GM18867 (cell line): ENCODE measurements at regions not wholly inside any gene's neighbourhood (a gene's known extent, or its start where the extent isn't known, plus 50 kb on each side); places are given as distances from the start of the nearest gene placed in this dataset.
A peak's percentile ranks its signal among the peaks of the same experiment; 100 is the strongest.

Experiments used
- ATAC-seq: cut with Tn5 transposase; IDR thresholded peaks from one replicate; pipeline ENCODE4 v1.9.1; 2021; ENCODE audit warnings: mild to moderate bottlenecking, moderate library complexity; ENCODE audit not compliant: unreplicated experiment

DNA sequence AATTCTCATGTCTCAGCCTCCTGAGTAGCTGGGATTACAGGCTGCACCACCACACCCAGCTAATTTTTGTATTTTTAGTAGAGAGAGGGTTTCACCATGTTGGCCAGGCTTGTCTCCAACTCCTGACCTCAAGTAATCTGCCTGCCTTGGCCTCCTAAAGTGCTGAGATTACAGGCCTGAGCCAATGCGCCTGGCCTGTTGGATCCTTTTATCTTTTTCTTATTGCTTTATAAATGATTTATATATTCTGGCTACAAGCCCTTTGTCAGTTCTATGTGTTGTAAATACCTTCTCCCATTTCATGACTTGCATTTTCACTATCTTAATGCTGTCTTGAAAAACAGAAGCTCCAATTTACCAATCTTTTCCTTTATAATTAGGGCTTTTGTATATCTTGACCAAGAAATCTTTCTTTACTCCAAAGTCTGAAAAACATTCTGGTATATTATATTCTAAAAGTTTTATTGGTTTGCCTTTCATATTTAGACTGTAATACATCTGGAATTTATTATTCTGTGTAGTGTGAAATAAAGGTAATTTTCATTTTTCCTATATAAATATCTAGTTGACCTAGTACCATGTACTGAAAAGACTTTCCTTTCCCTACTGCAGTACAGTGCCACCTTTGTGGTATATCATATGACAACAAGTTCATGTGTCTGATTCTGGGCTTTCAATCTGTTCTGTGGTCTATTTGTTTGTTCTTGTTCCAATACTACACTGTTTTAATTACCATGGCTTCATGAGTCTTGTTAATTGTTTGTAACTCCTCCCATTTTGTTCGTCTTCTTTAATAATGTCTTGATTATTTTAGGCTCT lies 52.9 kb upstream of the RNU6-1 start:
- ATAC-seq, result no peak

- ATAC-seq, result no peak
Observed at GRCh38 chr15:67895237-67895636, 55.4 kb upstream of the RNU6-1 start.

- no peak for ATAC-seq
Observed at GRCh38 chr15:67897646-67898339, 57.9 kb upstream of the RNU6-1 start.

DNA sequence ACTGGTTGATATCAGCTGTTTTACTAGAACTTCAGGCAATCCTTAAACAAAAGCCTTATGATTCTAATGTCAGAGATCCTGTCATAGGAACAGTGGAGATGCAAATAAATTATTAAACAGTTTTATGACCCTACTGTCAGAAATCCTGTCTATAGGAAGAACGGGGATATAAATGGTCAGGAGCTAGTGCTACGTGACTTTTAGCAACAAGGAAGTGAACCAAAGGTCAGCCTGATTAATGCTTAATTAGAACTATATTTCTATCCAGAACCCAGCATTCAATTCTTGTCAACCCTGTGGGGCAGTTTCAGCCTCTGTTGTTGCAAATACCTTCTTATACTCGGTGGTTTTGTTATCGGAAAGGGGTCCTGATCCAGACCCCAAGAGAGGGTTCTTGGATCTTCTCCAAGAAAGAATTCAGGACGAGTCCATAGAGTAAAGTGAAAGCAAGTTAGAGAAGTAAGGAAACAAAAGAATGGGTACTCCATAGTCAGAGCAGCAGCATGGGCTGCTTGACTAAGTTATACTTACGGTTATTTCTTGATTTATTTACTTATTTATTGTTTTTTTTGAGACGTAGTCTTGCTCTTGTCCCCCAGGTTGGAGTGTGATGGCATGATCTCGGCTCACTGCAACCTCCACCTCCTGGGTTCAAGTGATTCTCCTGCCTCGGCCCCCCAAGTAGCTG lies 59.9 kb upstream of the RNU6-1 start:
- ATAC-seq, result no peak

DNA sequence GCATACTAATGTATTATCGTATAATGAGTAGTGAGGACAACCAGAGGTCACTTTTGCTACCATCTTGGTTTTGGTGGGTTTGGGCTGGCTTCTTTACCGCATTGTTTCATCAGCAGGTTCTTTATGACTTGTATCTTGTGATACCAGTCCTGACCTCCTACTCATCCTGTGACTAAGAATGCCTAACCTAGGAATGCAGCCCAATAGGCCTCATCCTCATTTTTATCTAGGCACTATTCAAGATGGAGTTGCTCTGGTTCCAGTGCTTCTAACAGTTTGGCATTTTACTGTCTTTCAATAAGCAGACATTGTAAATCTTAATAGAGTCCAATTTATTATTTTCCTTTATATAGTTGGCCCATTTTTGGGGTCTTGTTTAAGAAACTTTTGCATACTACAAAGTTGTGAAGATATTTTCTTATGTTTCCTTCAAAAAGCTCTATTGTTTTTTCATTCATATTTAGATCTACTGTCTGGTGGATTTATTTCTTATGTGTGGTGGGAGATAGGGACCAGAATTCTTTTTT lies 60.8 kb upstream of the RNU6-1 start:
- no peak for ATAC-seq

DNA sequence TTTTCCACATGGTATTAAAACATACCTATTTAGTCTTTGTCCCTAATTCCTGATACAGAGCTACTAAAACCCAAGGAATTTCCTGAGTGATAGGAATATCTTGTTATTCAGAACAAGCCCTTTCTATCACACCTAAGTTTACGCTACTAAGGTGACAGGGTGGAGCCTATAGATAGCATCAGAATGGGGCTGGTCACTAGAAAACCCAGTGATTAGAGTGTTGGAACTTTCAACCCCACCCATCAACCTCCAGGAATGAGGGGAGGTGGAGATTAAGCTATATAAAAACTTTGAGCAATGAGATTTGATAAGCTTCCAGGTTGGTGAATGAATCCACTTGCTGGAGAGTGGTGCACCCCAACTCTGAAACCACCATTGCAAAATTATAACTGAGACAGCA lies 62.1 kb upstream of the RNU6-1 start:
- no peak for ATAC-seq

GRCh38 chr15:67902579-67903009 lies 62.7 kb upstream of the RNU6-1 start:
- ATAC-seq, result no peak

DNA sequence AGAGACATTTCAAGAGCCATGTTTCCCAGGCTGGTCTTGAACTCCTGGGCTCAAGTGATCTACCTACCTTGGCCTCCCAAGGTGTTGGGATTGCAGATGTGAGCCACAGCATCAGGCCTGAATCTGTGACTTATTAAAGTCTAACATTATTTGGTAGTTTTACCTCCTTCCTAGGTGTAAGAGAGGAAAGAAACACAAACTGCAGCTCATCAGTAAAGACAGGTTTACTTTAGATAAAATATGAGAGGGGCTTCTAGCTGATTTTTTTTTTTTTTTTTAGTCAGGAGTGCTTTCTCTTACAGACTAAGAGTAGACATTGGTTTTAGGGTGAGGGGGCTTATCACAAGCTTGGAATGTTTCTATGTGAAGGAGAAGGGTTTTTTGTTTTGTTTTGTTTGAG lies 63.9 kb upstream of the RNU6-1 start:
- no peak for ATAC-seq

GRCh38 chr15:67905628-67906027 lies 65.8 kb upstream of the RNU6-1 start:
- no peak for ATAC-seq

DNA sequence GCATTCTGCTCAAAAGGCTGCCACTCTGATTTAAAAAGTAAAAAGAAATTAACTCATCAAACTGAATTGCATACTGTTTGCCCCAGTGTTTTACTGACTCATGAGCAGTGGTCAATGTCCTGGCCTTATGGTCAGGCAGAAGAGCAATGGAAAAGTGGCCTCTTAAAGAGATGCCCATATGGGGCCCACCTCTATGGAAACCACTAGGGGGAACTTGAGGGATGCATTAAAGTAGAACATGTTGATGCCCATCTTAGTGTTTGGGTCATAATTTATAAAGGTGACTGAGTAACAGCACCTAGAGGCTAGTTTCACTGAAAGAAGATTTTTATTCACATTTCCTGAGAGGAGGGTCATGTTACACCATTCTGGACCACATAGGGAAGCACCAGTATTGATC lies 66.5 kb upstream of the RNU6-1 start:
- no peak for ATAC-seq

DNA sequence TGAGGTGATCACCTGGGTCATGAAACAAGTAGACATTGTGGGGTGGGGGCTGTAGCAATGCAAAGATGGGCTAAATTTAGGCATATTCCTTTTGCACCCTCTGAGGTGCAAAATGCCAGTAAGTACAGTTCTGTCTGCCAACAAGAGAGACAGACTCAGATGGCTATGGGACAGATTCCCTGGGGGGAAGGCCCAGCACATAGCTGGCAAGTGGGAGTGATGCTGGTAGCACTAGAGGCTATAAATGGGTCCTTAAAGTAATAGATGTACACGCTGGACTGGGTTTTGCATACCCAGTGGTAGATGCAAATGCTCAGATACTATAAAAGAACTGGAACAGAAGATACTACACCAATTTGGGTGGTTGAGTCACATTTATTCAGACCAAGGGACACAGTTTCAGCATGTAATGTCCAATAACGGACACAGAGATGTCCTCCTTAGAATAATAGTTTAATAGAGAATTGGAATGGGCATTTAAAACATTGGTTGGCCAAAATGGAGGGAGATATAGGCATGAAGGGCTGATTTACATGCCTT lies 67.4 kb upstream of the RNU6-1 start:
- no peak for ATAC-seq

DNA sequence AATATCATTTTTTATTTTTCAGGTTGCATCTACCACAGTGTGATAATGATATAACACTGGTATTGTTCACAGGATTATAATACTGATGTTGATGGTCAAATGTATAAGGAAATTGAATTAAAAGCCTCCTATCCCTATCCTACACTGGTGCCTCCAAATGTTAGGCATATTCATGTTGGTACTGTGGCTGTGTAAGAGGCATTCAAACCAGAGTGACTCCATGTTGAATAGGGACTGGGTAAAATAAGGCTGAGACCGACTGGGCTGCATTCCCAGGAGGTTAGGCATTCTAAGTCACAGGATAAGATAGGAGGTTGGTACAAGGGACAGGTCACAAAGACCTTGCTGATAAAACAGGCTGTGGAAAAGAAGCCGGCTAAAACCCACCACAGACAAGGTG lies 68.9 kb upstream of the RNU6-1 start:
- no peak for ATAC-seq

DNA sequence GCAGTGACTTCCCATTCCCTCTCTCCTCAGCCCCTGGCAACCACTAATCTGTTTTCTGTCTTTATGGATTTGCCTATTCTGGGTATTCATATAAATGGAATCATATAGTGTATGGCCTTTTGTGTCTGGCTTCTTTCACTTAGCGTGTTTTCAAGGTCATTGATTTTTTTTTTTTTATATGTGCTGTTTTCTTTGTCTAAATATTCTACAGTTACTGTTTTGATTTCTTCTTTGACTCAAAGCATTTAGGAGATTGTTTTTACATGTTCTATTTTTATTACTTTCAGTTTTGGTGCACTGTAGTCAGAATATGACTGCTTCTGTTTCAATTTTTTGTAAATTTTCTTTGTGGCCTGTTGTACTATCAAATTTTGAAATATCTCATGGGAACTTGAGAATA lies 71.9 kb upstream of the RNU6-1 start:
- peak; percentile 56 for ATAC-seq

GRCh38 chr15:67914028-67914427 lies 74.2 kb upstream of the RNU6-1 start:
- ATAC-seq, result no peak

DNA sequence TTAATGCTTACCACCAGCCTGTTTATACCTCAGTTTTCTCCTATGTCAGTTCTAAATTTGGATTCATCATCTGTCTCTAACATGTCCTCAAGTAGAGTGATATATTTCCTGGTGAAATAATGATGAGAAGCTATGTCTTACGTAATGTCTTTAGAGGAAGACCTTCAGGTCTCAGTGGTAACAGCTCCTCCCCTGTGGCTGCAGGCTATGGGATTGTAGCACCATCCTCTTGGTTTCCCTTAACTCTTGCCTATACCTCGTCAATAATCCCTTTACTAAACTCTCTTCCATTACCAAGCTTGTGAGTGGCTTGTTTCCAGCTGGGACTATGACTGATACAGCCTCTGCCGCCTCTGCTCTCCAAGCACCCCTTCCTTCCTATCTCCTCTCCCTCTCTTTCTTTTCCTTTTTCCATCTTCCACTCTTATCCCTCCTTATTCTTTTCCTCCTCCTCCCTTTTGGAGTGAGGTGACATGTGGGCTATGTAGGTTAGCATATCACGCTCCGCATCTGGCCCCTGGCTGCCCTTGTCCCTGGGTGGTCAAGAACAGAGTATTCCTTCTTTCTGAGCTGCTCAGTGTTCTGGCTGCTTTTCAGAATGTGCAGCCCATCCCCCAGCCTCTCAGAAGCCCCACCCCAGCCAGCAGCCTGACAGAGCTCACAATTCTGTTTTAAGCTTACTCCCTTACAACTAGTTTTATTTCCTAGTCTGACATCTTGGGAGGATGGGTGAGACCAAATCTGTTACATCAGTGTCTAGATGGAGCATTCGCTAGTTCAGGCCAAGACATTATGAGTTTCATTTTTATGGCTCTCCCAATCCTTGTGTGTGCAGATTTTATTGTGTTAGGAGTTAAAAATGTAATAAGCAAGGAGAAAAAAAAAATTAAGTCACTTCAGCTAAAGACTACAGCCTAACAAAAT lies 75.0 kb upstream of the RNU6-1 start:
- no peak for ATAC-seq

- ATAC-seq, result no peak
Observed at GRCh38 chr15:67915461-67916374, 75.9 kb upstream of the RNU6-1 start.

GRCh38 chr15:67916565-67916964 lies 76.7 kb upstream of the RNU6-1 start:
- no peak for ATAC-seq

DNA sequence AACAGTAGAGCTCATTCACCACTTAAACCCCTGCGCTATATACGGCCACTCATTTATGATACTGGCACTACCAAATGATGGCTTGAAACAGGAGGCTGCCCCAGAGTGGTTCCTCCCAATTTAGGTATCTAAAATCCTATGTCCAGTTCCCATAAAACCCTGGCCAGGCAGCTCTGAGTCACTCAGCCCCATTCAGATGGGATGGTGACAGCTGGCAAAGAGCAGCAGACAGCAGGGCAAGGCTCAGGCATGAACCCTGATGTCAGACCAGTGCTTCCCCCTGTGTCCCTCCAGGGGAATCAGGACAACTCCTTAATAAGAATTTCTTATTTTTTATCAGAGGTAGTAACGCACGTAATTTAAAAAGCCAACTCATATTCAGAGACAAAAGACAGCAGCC lies 77.2 kb upstream of the RNU6-1 start:
- no peak for ATAC-seq

DNA sequence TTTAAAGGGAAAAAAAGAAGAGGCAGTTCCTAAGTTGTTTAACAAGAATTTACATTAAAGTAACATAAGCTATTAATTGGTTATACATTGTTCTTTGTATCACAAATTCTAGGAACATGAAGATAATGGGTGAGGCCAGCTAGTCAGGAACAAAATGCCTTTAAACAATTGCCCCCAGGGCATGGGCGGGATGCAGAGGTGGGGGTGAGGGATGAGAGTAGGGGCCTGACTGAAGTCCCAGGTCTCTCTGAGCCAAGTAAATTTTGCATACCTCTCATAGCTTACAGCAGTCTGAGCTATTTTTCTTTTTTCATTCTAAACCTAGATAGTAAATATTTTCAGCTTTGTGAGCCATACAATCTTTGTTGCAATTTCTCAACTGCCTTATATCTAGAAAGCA lies 77.8 kb upstream of the RNU6-1 start:
- ATAC-seq, result no peak
